ENCODE measurements at regions not wholly inside any gene's neighbourhood (a gene's known extent, or its start where the extent isn't known, plus 50 kb on each side); places are given as distances from the start of the nearest gene placed in this dataset.

DNA sequence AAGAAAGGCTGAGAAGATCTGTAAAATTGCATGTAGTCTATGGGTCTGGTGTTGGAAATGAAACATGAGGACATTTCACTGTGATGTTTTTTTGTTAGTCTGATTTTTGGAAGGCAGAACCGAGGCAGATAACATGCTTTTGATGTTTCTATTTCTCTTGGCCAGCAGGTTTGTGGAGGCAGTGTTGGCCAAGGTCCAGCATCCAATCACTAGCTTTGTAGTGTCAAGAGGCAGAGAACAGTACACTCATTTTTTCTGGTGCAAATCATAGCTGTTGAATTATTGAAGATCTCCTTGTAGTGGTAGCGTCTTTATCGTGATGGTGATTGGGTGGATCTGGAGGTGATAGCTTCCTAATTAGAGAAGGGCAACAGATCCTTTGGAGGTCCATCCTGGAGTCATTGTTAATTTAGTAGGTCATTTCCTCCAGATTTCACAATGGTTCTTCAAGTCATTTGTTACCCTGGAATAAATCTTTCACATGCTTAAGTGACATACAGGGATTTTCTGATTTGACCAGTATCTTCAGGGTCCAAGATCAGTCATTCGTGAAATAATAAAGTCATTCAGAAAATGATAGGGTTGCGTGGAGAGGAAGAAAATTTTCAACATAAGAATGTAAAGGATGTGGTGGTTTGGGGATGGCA, 252.4 kb upstream of the CPNE8 start:
- TF ChIP-seq, protein P1, sequence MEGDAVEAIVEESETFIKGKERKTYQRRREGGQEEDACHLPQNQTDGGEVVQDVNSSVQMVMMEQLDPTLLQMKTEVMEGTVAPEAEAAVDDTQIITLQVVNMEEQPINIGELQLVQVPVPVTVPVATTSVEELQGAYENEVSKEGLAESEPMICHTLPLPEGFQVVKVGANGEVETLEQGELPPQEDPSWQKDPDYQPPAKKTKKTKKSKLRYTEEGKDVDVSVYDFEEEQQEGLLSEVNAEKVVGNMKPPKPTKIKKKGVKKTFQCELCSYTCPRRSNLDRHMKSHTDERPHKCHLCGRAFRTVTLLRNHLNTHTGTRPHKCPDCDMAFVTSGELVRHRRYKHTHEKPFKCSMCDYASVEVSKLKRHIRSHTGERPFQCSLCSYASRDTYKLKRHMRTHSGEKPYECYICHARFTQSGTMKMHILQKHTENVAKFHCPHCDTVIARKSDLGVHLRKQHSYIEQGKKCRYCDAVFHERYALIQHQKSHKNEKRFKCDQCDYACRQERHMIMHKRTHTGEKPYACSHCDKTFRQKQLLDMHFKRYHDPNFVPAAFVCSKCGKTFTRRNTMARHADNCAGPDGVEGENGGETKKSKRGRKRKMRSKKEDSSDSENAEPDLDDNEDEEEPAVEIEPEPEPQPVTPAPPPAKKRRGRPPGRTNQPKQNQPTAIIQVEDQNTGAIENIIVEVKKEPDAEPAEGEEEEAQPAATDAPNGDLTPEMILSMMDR (IDR thresholded peaks at IDR 0.05) = no peak
- TF ChIP-seq POLR2A (IDR thresholded peaks at IDR 0.05) = no peak

Measured in testis (tissue), 2 donors.